ENCODE measurements at regions not wholly inside any gene's neighbourhood (a gene's known extent, or its start where the extent isn't known, plus 50 kb on each side); places are given as distances from the start of the nearest gene placed in this dataset.

- no peak for DNase-seq (ENCODE audit: low read depth in 2 of 2)
Observed at GRCh38 chr18:46265196-46266156, 161.3 kb downstream of the HAUS1 start.

DNA sequence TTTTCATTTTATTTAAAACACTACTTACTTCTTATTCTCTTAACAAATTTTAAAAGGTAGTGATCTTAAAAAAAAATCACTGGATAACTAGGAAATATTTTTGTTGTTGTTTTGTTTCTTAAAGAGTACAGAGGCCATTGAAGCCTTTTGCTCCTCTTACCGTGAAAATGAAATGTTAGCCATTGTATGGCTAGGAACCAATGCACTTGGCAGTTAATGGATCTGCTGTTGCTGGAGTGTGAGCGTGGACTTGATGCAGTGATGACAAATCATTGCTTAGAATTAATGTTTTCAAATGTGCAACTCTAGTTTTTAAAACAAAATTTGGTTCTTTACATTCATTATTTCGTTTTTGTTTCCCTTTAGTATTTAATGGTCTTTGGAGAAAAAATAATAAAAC is 162.3 kb downstream of the HAUS1 start:
- DNase-seq (ENCODE audit: low read depth in 2 of 2): no peak

GRCh38 chr18:46268671-46269070 is 164.5 kb downstream of the HAUS1 start:
- DNase-seq (ENCODE audit: low read depth in 2 of 2): no peak

GRCh38 chr18:46269275-46269674 is 165.1 kb downstream of the HAUS1 start:
- no peak for DNase-seq (ENCODE audit: low read depth in 2 of 2)

DNA sequence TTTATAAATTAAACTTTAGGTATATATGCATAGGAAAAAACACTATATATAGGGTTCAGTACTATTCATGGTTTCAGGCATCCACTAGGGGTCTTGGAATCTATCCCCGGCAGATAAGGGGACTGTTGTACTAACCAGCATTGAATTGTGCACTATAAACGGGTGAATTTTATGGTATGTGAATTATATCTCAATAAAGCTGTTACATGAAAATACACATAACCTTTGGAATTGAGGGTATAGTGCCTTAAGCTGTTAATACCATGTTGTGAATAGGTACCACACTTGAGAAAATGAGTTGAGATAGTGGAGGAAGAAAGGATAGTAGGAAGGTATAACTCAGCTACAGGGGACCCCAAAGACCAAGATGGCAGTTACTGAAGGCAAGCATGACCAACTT is 167.3 kb downstream of the HAUS1 start:
- DNase-seq (ENCODE audit: low read depth in 2 of 2): no peak

DNA sequence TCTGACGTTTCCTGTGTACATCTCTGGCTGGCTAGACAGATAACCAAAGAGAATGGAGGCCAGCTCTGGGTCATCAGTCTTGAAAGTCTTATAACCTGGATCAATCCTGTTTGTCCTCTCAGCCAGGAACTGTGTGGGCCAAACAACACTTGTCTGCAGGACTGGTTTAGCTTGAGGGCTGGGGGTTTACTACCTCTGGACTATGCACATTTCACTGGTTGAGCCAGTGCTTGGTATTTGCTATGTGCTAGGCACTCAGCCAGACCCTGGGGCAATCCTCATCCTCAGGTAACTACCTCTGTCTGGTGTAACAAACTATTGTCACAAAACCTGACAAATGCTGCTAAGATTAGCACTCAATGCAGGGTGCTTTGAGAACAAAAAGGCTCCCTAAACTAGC is 169.7 kb downstream of the HAUS1 start:
- no peak for DNase-seq (ENCODE audit: low read depth in 2 of 2)

DNA sequence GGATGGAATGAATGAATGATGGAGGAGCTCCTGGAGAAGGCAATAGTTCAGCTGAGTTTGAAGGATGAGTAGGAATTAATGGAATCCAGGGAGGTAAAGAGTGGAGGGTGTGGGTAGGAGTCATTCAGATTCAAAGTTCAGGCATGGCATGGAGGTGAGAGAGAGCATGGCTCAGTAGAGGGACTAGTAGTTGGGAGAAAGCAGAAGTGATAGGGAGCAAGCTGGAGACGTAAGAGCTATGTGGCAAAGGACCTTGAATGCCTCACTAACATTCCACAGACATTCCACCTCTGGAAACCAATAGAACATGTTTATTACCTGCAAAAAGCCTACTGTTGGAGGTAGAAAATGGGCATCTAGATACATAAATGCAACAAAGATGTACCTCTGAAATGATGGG is 170.1 kb downstream of the HAUS1 start:
- no peak for DNase-seq (ENCODE audit: low read depth in 2 of 2)

DNA sequence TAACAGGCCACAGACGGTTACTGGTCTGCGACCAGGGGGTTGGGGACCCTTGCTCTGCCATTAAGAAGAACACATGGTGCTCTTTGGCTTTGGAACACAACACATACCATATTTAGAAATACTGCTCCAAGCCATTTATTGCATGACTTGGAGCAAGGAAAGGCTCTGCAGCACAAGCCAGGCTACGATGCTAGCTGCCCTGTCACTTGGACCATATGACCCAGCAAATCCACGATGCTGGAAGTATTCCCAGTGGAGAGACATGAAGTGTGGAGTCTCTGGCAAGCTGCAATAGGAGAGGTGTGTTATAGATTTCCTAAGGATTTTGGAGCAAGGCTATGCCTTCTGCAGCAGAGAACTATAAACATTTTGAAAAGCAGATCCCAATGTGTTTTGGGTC is 171.2 kb downstream of the HAUS1 start:
- no peak for DNase-seq (ENCODE audit: low read depth in 2 of 2)

- DNase-seq (ENCODE audit: low read depth in 2 of 2): no peak
Observed at GRCh38 chr18:46276748-46277147, 172.6 kb downstream of the HAUS1 start.

DNA sequence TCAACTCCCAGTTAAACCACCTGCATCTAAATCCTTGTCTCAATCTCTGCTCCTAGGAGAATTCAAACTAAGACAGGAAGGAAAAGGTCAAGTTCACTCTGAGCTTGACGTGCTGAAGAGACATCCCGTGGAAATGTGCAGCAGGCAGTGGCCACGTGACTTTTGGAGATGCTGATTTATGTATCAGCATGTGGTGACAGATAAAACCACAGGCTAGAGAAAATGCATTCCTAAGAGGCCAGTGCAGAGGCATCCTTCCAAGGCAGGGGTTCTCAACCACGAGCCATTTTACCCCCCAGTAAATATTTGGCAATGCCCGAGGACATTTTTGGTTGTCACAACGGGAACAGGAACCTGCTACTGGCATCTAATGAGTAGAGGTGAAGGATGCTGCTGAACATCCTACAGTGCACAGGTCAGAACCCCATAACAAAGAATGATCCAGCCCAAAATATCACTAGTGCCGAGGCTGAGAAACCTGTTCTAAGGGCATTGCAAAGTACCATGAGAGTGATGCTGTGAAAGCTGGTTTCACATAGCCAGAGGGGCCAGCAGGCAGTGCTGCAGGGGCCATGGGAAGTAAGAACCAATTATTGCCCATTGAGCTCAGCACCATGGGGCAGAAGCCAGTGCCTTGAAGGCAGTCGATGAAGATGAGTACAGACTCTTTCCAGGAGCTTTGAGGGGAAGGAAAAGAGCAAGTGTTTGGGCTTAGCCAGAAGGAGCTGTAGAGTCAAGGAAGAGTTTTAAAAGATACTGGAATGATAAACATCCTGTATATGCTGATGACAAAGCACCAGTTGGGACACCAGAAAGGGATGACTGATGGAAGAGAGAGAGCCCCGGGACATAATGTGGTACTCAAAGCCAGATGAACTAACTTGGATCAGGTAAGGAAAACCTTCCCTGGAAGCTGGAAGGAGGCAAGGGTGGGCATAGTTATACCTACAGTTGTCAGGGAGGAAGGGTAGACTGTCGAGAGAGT is 174.6 kb downstream of the HAUS1 start:
- DNase-seq (ENCODE audit: low read depth in 2 of 2): no peak

DNA sequence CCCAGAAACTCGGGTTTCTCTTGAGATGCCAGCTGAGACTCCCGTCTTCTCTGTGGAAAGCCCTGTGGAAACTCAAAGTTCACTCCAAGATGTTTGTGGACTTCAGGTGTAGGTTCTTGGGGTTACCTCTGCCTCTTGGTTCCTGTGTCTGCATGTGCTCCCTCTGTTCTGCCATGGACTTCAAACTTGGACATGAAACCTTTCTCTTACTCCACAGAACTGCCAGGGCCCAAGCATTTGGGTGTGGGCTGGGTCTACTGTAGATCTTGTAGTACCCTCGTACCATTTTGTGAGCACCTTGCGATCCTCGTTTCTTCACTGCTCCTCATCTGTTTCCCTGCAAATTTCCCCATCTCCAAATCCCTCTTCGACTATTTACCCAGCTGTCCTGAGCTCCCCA is 175.5 kb downstream of the HAUS1 start:
- no peak for DNase-seq (ENCODE audit: low read depth in 2 of 2)

DNA sequence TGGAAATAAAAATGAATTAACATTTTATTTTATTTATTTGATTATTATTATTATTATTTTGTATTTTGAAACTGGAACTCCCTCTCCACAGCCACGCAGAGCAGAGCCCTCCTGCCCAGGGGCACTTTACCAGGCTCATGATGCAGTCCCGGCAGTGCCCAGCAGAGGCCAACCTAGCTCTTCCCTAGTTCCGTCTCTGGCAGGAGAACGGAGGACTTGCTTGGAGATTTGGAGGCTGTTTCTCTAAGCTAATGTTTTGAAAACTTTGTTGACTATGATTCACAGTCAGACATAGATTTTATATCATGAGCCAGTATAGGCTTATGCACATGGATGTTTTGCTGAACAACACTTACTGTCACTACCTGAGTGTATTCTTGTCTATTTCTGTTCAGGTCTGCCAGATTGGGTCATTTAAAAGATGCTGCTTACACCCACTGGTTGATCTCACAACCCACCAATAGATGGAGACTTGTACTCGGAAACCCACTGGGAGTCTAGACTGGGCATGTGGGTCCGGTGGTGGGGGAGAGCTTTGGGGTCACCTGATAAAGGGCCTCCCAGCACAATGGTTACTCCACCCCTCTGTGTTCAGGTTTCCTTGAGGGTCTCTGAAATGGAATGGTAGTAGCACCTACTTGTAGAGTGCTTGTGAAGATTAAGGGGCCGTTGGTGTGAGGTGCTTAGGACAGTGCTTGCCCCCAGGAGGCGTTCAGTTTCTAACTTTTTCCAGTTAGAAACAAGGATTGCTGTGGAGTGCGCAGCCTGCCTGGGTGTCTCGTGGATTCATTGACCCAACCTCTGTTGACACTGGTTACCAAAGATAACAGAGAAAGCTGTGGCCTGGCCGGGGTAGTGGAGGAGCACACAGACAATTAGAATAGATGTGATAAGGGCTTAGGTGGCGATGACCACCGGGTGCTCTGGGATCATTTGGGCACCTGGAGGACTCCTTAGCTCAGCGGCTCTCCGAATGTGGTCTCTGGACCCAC is 177.3 kb downstream of the HAUS1 start:
- peak; percentile 46 to 52 for DNase-seq (ENCODE audit: low read depth in 2 of 2)

- DNase-seq (ENCODE audit: low read depth in 2 of 2): no peak
Observed at GRCh38 chr18:46282177-46282570, 178.0 kb downstream of the HAUS1 start.

DNA sequence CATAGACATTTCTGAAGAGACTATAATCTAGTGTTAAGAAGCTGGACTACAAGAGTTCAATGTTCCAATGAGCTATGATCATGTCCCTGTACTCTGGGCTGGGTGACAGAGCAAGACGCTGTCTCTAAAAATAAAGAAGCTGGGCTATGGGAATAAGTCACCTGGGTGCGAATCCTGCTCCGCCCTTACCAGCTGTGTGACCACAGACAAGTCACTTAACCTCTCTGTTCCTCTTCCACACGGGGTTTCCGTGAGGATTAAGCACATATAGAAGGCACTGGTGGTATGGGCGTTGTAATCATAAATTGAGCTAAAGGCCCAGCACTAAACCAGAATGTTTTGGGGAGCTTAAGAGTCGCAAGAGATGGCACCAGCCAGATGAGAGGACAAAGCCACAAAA is 178.5 kb downstream of the HAUS1 start:
- no peak for DNase-seq (ENCODE audit: low read depth in 2 of 2)

DNA sequence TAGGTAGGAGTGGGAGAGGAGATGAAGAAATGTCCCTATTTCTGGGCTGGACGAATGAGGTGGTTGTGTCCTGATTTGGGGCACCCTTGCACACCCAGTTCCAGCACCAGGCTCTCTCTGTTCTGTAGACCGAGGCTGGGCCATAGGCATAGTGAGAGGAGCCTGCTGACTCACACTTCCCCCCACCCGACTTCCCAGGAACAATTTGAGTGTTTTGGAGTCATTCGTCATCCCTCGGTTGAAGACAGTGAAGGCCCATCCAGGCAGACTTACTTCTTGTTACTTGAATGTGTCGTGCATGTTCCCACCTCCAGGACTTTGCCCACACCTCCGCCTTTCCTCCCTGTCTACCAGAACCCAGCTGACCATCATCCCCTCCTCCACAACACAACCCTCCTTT is 179.1 kb downstream of the HAUS1 start:
- DNase-seq (ENCODE audit: low read depth in 2 of 2): no peak

GRCh38 chr18:46283895-46284295 is 179.7 kb downstream of the HAUS1 start:
- no peak for DNase-seq (ENCODE audit: low read depth in 2 of 2)

GRCh38 chr18:46289463-46289862 is 185.3 kb downstream of the HAUS1 start:
- DNase-seq (ENCODE audit: low read depth in 2 of 2): no peak

DNA sequence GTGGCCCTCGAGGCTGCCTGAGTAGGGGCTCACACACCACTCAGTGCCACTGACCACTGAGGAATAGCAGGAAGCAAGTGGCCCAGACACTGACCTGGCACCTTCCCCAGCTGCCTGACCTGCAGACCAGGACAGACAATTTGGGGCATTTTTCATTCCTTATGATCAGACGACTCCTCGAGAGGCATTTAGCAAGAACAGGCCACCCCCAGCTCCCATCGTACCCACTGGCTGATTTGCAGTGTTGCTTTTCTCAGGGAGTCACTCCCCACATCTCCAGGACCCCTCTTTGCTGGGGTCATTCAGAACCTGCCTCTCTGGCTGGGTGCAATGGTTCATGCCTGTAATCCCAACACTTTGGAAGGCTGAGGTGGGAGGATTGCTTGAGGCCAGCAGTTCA is 185.7 kb downstream of the HAUS1 start:
- DNase-seq (ENCODE audit: low read depth in 2 of 2): no peak

GRCh38 chr18:46290440-46291020 is 186.3 kb downstream of the HAUS1 start:
- DNase-seq (ENCODE audit: low read depth in 2 of 2): no peak

DNA sequence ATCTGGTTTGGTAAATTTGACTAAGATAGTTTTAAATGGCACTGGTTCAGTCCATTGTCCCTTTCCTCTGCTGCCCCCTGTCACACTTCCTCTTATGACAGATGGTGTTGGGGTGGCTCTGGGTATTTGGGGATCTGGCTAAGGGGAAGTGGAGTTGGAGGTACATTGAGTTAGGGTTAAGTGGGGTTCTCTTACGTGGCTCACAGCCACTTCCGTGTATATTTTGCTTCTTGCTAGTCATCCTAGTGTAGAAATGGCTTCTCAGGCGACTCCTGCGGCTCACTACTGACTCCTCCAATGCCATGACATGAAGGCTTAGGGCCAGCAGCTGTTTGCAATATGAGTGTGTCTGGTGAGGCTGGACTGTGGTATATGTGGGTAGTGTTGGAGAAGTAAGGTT is 187.0 kb downstream of the HAUS1 start:
- no peak for DNase-seq (ENCODE audit: low read depth in 2 of 2)

- DNase-seq (ENCODE audit: low read depth in 2 of 2): no peak
Observed at GRCh38 chr18:46293742-46294181, 189.6 kb downstream of the HAUS1 start.
